HEK293 (cell line): ENCODE measurements at regions not wholly inside any gene's neighbourhood (a gene's known extent, or its start where the extent isn't known, plus 50 kb on each side); places are given as distances from the start of the nearest gene placed in this dataset.

ENCODE experiments used
- CTCF ChIA-PET: fragments of 350-600 bp; formaldehyde crosslinking; extraction: SDS; loops from one replicate; lab custom pipeline; 2021; ENCODE audit warnings: antibody characterized with exemption; lab: Yijun Ruan, JAX
- POLR2A ChIA-PET: fragments of 300-600 bp; formaldehyde crosslinking; extraction: SDS; loops from one replicate; lab custom pipeline; 2020; ENCODE audit warnings: antibody characterized with exemption, inconsistent platforms; lab: Yijun Ruan, JAX
- H3K27ac ChIP-seq: fragments of 200-500 bp; sonication (Bioruptor generic); 2 replicates; pipeline ENCODE4 v1.5.1; 2014; ENCODE audit warnings: low read depth, low read length, control low read depth, inconsistent platforms; ENCODE audit errors: extremely low read depth
- H3K36me3 ChIP-seq, 2 experiments: fragments of 200-500 bp in 1 of 2; sonication (Bioruptor generic) in 1 of 2; 1 replicate in 1 of 2; 2 replicates in 1 of 2; pipeline ENCODE4 v1.5.1; 2014 to 2017; ENCODE audit warnings: inconsistent platforms in 2 of 2, low read length in 2 of 2; ENCODE audit not compliant: control insufficient read depth in 2 of 2, insufficient read depth in 1 of 2
- H3K4me1 ChIP-seq: fragments of 200-500 bp; sonication (Bioruptor generic); 2 replicates; pipeline ENCODE4 v1.5.1; 2014; ENCODE audit warnings: mild to moderate bottlenecking, low read length, inconsistent platforms; ENCODE audit not compliant: control insufficient read depth, insufficient read depth
- H3K4me3 ChIP-seq: 2 replicates; pipeline ENCODE4 v1.5.1; 2011; ENCODE audit warnings: low read depth, mild to moderate bottlenecking, control low read depth, low read length, moderate library complexity
- H3K9me3 ChIP-seq: fragments of 200-500 bp; sonication (Bioruptor generic); 2 replicates; pipeline ENCODE4 v1.5.1; 2014; ENCODE audit warnings: low read depth, low read length, inconsistent platforms; ENCODE audit not compliant: control insufficient read depth, insufficient read depth
- GLIS2 ChIP-seq: fragments of 450-650 bp; formaldehyde crosslinking; IDR thresholded peaks from 2 replicates; pipeline ENCODE4 v1.5.1; 2016; ENCODE audit warnings: missing biosample characterization, missing genetic modification characterization
- KLF7 ChIP-seq: fragments of 450-650 bp; formaldehyde crosslinking; IDR thresholded peaks from 2 replicates; pipeline ENCODE4 v1.5.1; 2016; ENCODE audit warnings: missing biosample characterization, missing genetic modification characterization, borderline replicate concordance
- OVOL3 ChIP-seq: fragments of 450-650 bp; formaldehyde crosslinking; IDR thresholded peaks from 2 replicates; pipeline ENCODE4 v1.5.1; 2016; ENCODE audit warnings: missing biosample characterization, missing genetic modification characterization
- WT1 ChIP-seq: fragments of 450-650 bp; formaldehyde crosslinking; IDR thresholded peaks from 2 replicates; pipeline ENCODE4 v1.5.1; 2016; ENCODE audit warnings: missing biosample characterization, missing genetic modification characterization
- ZFHX2 ChIP-seq: fragments of 450-650 bp; formaldehyde crosslinking; conservative IDR thresholded peaks from 2 replicates; pipeline ENCODE4 v1.5.1; 2016; ENCODE audit warnings: missing biosample characterization, missing genetic modification characterization
- ZFP41 ChIP-seq: fragments of 450-650 bp; formaldehyde crosslinking; IDR thresholded peaks from 2 replicates; pipeline ENCODE4 v1.5.1; 2016; ENCODE audit warnings: missing biosample characterization, missing genetic modification characterization, borderline replicate concordance
- ZNF138 ChIP-seq: fragments of 450-650 bp; formaldehyde crosslinking; IDR thresholded peaks from 2 replicates; pipeline ENCODE4 v1.5.1; 2016; ENCODE audit warnings: missing biosample characterization, missing genetic modification characterization, borderline replicate concordance
- ZNF148 ChIP-seq: fragments of 450-650 bp; formaldehyde crosslinking; IDR thresholded peaks from 2 replicates; pipeline ENCODE4 v1.5.0; 2017; ENCODE audit warnings: missing biosample characterization, missing genetic modification characterization, borderline replicate concordance
- ZNF175 ChIP-seq: fragments of 450-650 bp; formaldehyde crosslinking; IDR thresholded peaks from 2 replicates; pipeline ENCODE4 v1.5.1; 2016; ENCODE audit warnings: missing biosample characterization, missing genetic modification characterization
- ZNF24 ChIP-seq: fragments of 450-650 bp; formaldehyde crosslinking; IDR thresholded peaks from 2 replicates; pipeline ENCODE4 v1.5.1; 2016; ENCODE audit warnings: missing biosample characterization, missing genetic modification characterization
- ZNF416 ChIP-seq: fragments of 450-650 bp; formaldehyde crosslinking; IDR thresholded peaks from 2 replicates; pipeline ENCODE4 v1.5.1; 2016; ENCODE audit warnings: missing biosample characterization, missing genetic modification characterization
- ZNF473 ChIP-seq: fragments of 450-650 bp; formaldehyde crosslinking; IDR thresholded peaks from 2 replicates; pipeline ENCODE4 v1.5.1; 2017; ENCODE audit warnings: missing biosample characterization, missing genetic modification characterization
- ZNF501 ChIP-seq: fragments of 450-650 bp; formaldehyde crosslinking; IDR thresholded peaks from 2 replicates; pipeline ENCODE4 v1.5.1; 2016; ENCODE audit warnings: missing biosample characterization, missing genetic modification characterization
- ZNF513 ChIP-seq: fragments of 450-650 bp; IDR thresholded peaks from 2 replicates; pipeline ENCODE4 v1.5.1; 2018; ENCODE audit warnings: missing biosample characterization, missing genetic modification characterization
- ZNF645 ChIP-seq: fragments of 450-650 bp; formaldehyde crosslinking; IDR thresholded peaks from 2 replicates; pipeline ENCODE4; 2016; ENCODE audit warnings: missing biosample characterization, missing genetic modification characterization
- ZNF654 ChIP-seq: fragments of 450-650 bp; formaldehyde crosslinking; IDR thresholded peaks from 2 replicates; pipeline ENCODE4 v1.5.1; 2016; ENCODE audit warnings: low read depth, missing biosample characterization, missing genetic modification characterization
- ZNF692 ChIP-seq: fragments of 450-650 bp; formaldehyde crosslinking; IDR thresholded peaks from 2 replicates; pipeline ENCODE4 v1.5.1; 2016; ENCODE audit warnings: missing biosample characterization, missing genetic modification characterization
- ZNF777 ChIP-seq: fragments of 450-650 bp; formaldehyde crosslinking; IDR thresholded peaks from 2 replicates; pipeline ENCODE4 v1.5.1; 2017; ENCODE audit warnings: missing biosample characterization, missing genetic modification characterization, borderline replicate concordance
- ZNF792 ChIP-seq: fragments of 450-650 bp; formaldehyde crosslinking; IDR thresholded peaks from 2 replicates; pipeline ENCODE4 v1.5.1; 2016; ENCODE audit warnings: missing biosample characterization, missing genetic modification characterization
- ZNF830 ChIP-seq: fragments of 450-650 bp; IDR thresholded peaks from 2 replicates; pipeline ENCODE4 v1.5.0; 2018; ENCODE audit warnings: missing biosample characterization, missing genetic modification characterization, low read depth, mild to moderate bottlenecking, moderate library complexity

GRCh38 chr14:101284711-101285110, 276.6 kb upstream of the DIO3 start:
- no peak overlapping the region for H3K27ac ChIP-seq
- CTCF ChIA-PET: no interaction called here
- POLR2A ChIA-PET: no interaction called here

GRCh38 chr14:101286271-101287018, 274.9 kb upstream of the DIO3 start:
- no peak for TF ChIP-seq WT1
- no peak for TF ChIP-seq ZNF830
- no peak for TF ChIP-seq ZNF654
- no peak for TF ChIP-seq ZNF148 (tag by site-specific recombination)
- TF ChIP-seq KLF7 (tag by site-specific recombination): no peak
- no peak for TF ChIP-seq ZNF777
- TF ChIP-seq OVOL3 (tag by site-specific recombination): no peak
- TF ChIP-seq ZNF24: no peak
- CTCF ChIA-PET: interaction anchor here (0.5 kb wide), 1 partner anchor 389 kb away, joined by 3 read pairs; no protein-coding TSS in a partner anchor
- Histone ChIP-seq H3K4me3 (no peak overlapping the region), H3K4me1 (no peaks in the 10 kb centered on the region), H3K9me3 (no peaks in the 10 kb centered on the region), H3K36me3 (no peaks in the 10 kb centered on the region), H3K27ac (no peak overlapping the region)
- POLR2A ChIA-PET: no interaction called here

More at GRCh38 chr14:101284711-101285110, 276.6 kb upstream of the DIO3 start:
- no peaks in the 10 kb centered on the region for H3K4me1 ChIP-seq
- no peaks in the 10 kb centered on the region for H3K36me3 ChIP-seq
- H3K4me3 ChIP-seq: no peak overlapping the region
- no peaks in the 10 kb centered on the region for H3K9me3 ChIP-seq
- TF ChIP-seq GLIS2 (tag by site-specific recombination) (no peak), ZNF473 (tag by site-specific recombination) (no peak), ZNF645 (no peak), ZNF138 (no peak), ZNF692 (tag by site-specific recombination) (no peak), ZFHX2 (tag by site-specific recombination) (no peak), ZNF792 (no peak), ZFP41 (tag by site-specific recombination) (no peak), ZNF513 (tag by site-specific recombination) (no peak), ZNF501 (no peak), WT1 (no peak), ZNF175 (no peak), ZNF416 (tag by site-specific recombination) (no peak)
- TF ChIP-seq, all 188 proteins: peak for 0
